ENCODE measurements at regions not wholly inside any gene's neighbourhood (a gene's known extent, or its start where the extent isn't known, plus 50 kb on each side); places are given as distances from the start of the nearest gene placed in this dataset.

DNA sequence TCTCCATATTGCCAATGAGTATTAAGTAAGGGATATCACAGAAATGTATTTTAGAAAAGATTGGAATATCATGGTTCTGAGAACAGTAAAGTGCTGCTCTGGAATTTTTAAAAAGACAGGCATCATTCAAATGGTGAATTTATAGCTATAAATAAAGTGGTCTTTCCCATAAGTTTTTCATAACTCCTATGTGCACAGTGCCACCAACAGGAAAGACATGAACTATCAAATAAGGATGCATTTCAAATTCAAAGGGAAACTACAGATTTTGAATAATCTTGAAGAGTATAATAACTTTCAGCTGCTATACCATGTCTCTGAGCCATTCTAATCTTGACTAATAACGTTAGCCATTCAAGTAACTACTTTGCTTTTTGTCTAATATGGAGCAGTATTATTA, 456.8 kb upstream of the GJE1 start:
- TF ChIP-seq CTCF (IDR thresholded peaks at IDR 0.05 in 4 of 5, conservative IDR thresholded peaks at IDR 0.05 in 1 of 5) (no peak), POLR2A (IDR thresholded peaks at IDR 0.05) (no peak)
